ENCODE measurements at regions not wholly inside any gene's neighbourhood (a gene's known extent, or its start where the extent isn't known, plus 50 kb on each side); places are given as distances from the start of the nearest gene placed in this dataset.

- DNase-seq (no peak), ATAC-seq (ENCODE audit: low FRiP score) (no peak)
- 42 to 47% methylated on average over 3 of the region's 3 CpGs for WGBS, 2 donors
- no peaks in the 10 kb centered on the region for H3K4me1 ChIP-seq (ENCODE audit: control insufficient read depth in 1 of 2, insufficient read depth in 2 of 2, low read length in 2 of 2)
- H3K27me3 ChIP-seq (ENCODE audit: control insufficient read depth in 1 of 2, insufficient read depth in 2 of 2, low read length in 1 of 2): peaks cover 0 to 1% of the 10 kb centered on the region in 2 donors
- H3K27ac ChIP-seq (ENCODE audit: low read depth in 1 of 2, low read length in 2 of 2): no peak overlapping the region
- H3K9me3 ChIP-seq (ENCODE audit: control insufficient read depth, low read length): no peaks in the 10 kb centered on the region
- no peaks in the 10 kb centered on the region for H3K36me3 ChIP-seq (ENCODE audit: control insufficient read depth in 1 of 2, insufficient read depth in 2 of 2, low read length in 1 of 2)
- intact Hi-C loops (cut with DNase I): no loop called here
- H3K4me3 ChIP-seq (ENCODE audit: low read length in 2 of 2): no peak overlapping the region
These were observed 135.3 kb upstream of the EEF1E1 start for GRCh38 chr6:8237668-8238067.

GRCh38 chr6:8236956-8237355 is 134.6 kb upstream of the EEF1E1 start:
- H3K27ac ChIP-seq (ENCODE audit: low read depth in 1 of 2, low read length in 2 of 2): no peak overlapping the region
- no peak for ATAC-seq (ENCODE audit: low FRiP score)
- intact Hi-C loops (cut with DNase I): no loop called here
- no peaks in the 10 kb centered on the region for H3K4me1 ChIP-seq (ENCODE audit: control insufficient read depth in 1 of 2, insufficient read depth in 2 of 2, low read length in 2 of 2)
- WGBS, 2 donors: 64 to 90% methylated on average over 4 of the region's 4 CpGs
- no peaks in the 10 kb centered on the region for H3K36me3 ChIP-seq (ENCODE audit: control insufficient read depth in 1 of 2, insufficient read depth in 2 of 2, low read length in 1 of 2)
- H3K9me3 ChIP-seq (ENCODE audit: control insufficient read depth, low read length): no peaks in the 10 kb centered on the region
- peaks cover 0 to 1% of the 10 kb centered on the region in 2 donors for H3K27me3 ChIP-seq (ENCODE audit: control insufficient read depth in 1 of 2, insufficient read depth in 2 of 2, low read length in 1 of 2)
- no peak overlapping the region for H3K4me3 ChIP-seq (ENCODE audit: low read length in 2 of 2)
- no peak for DNase-seq

GRCh38 chr6:8234321-8234720 is 132.0 kb upstream of the EEF1E1 start:
- WGBS, 2 donors: 85 to 87% methylated on average over 7 of the region's 7 CpGs
- no peak for DNase-seq

GRCh38 chr6:8231956-8232355 is 129.6 kb upstream of the EEF1E1 start:
- Histone ChIP-seq H3K36me3 (ENCODE audit: control insufficient read depth in 1 of 2, insufficient read depth in 2 of 2, low read length in 1 of 2) (no peaks in the 10 kb centered on the region), H3K4me3 (ENCODE audit: low read length in 2 of 2) (no peak overlapping the region), H3K9me3 (ENCODE audit: control insufficient read depth, low read length) (no peaks in the 10 kb centered on the region), H3K27ac (ENCODE audit: low read depth in 1 of 2, low read length in 2 of 2) (no peak overlapping the region), H3K27me3 (ENCODE audit: control insufficient read depth in 1 of 2, insufficient read depth in 2 of 2, low read length in 1 of 2) (no peaks in the 10 kb centered on the region), H3K4me1 (ENCODE audit: control insufficient read depth in 1 of 2, insufficient read depth in 2 of 2, low read length in 2 of 2) (no peaks in the 10 kb centered on the region)
- DNase-seq (no peak), ATAC-seq (ENCODE audit: low FRiP score) (no peak)
- WGBS, 2 donors: 85 to 93% methylated on average over 5 of the region's 5 CpGs
- intact Hi-C loops (cut with DNase I): no loop called here

More at GRCh38 chr6:8234321-8234720, 132.0 kb upstream of the EEF1E1 start:
- intact Hi-C loops (cut with DNase I): no loop called here
- Histone ChIP-seq H3K9me3 (ENCODE audit: control insufficient read depth, low read length) (no peaks in the 10 kb centered on the region), H3K27ac (ENCODE audit: low read depth in 1 of 2, low read length in 2 of 2) (no peak overlapping the region), H3K4me1 (ENCODE audit: control insufficient read depth in 1 of 2, insufficient read depth in 2 of 2, low read length in 2 of 2) (no peaks in the 10 kb centered on the region), H3K4me3 (ENCODE audit: low read length in 2 of 2) (no peak overlapping the region), H3K36me3 (ENCODE audit: control insufficient read depth in 1 of 2, insufficient read depth in 2 of 2, low read length in 1 of 2) (no peaks in the 10 kb centered on the region), H3K27me3 (ENCODE audit: control insufficient read depth in 1 of 2, insufficient read depth in 2 of 2, low read length in 1 of 2) (peaks cover 0 to 1% of the 10 kb centered on the region in 2 donors)
- no peak for ATAC-seq (ENCODE audit: low FRiP score)

- no peaks in the 10 kb centered on the region for H3K27me3 ChIP-seq (ENCODE audit: control insufficient read depth in 1 of 2, insufficient read depth in 2 of 2, low read length in 1 of 2)
- ATAC-seq (ENCODE audit: low FRiP score) (no peak), DNase-seq (no peak)
- 55% methylated on average over 8 of the region's 8 CpGs for WGBS, 2 donors
- intact Hi-C loops (cut with DNase I): no loop called here
- no peaks in the 10 kb centered on the region for H3K9me3 ChIP-seq (ENCODE audit: control insufficient read depth, low read length)
- H3K4me1 ChIP-seq (ENCODE audit: control insufficient read depth in 1 of 2, insufficient read depth in 2 of 2, low read length in 2 of 2): no peaks in the 10 kb centered on the region
- H3K4me3 ChIP-seq (ENCODE audit: low read length in 2 of 2): no peak overlapping the region
- no peaks in the 10 kb centered on the region for H3K36me3 ChIP-seq (ENCODE audit: control insufficient read depth in 1 of 2, insufficient read depth in 2 of 2, low read length in 1 of 2)
- no peak overlapping the region for H3K27ac ChIP-seq (ENCODE audit: low read depth in 1 of 2, low read length in 2 of 2)
These were observed 127.8 kb upstream of the EEF1E1 start for GRCh38 chr6:8229915-8230756.

GRCh38 chr6:8225113-8225512 is 122.8 kb upstream of the EEF1E1 start:
- no peaks in the 10 kb centered on the region for H3K4me1 ChIP-seq (ENCODE audit: control insufficient read depth in 1 of 2, insufficient read depth in 2 of 2, low read length in 2 of 2)
- no peaks in the 10 kb centered on the region for H3K27me3 ChIP-seq (ENCODE audit: control insufficient read depth in 1 of 2, insufficient read depth in 2 of 2, low read length in 1 of 2)
- no peaks in the 10 kb centered on the region for H3K9me3 ChIP-seq (ENCODE audit: control insufficient read depth, low read length)
- no peak overlapping the region for H3K27ac ChIP-seq (ENCODE audit: low read depth in 1 of 2, low read length in 2 of 2)
- no peak overlapping the region for H3K4me3 ChIP-seq (ENCODE audit: low read length in 2 of 2)
- WGBS, 2 donors: 84 to 91% methylated on average over 5 of the region's 5 CpGs
- H3K36me3 ChIP-seq (ENCODE audit: control insufficient read depth in 1 of 2, insufficient read depth in 2 of 2, low read length in 1 of 2): no peaks in the 10 kb centered on the region
- no peak for ATAC-seq (ENCODE audit: low FRiP score)
- intact Hi-C loops (cut with DNase I): no loop called here
- DNase-seq: no peak

- Histone ChIP-seq H3K4me3 (ENCODE audit: low read length in 2 of 2) (no peak overlapping the region), H3K36me3 (ENCODE audit: control insufficient read depth in 1 of 2, insufficient read depth in 2 of 2, low read length in 1 of 2) (no peaks in the 10 kb centered on the region), H3K4me1 (ENCODE audit: control insufficient read depth in 1 of 2, insufficient read depth in 2 of 2, low read length in 2 of 2) (no peaks in the 10 kb centered on the region), H3K27me3 (ENCODE audit: control insufficient read depth in 1 of 2, insufficient read depth in 2 of 2, low read length in 1 of 2) (no peaks in the 10 kb centered on the region), H3K9me3 (ENCODE audit: control insufficient read depth, low read length) (no peaks in the 10 kb centered on the region), H3K27ac (ENCODE audit: low read depth in 1 of 2, low read length in 2 of 2) (no peak overlapping the region)
- ATAC-seq (ENCODE audit: low FRiP score) (no peak), DNase-seq (no peak)
- intact Hi-C loops (cut with DNase I): no loop called here
- WGBS, 2 donors: 84 to 91% methylated on average over 2 of the region's 2 CpGs
These were observed 121.3 kb upstream of the EEF1E1 start for GRCh38 chr6:8223678-8224077.

- no peak for ATAC-seq (ENCODE audit: low FRiP score)
- 1% methylated on average over 3 of the region's 3 CpGs for WGBS, 2 donors
- Histone ChIP-seq H3K27ac (ENCODE audit: low read depth in 1 of 2, low read length in 2 of 2) (no peak overlapping the region), H3K27me3 (ENCODE audit: control insufficient read depth in 1 of 2, insufficient read depth in 2 of 2, low read length in 1 of 2) (no peaks in the 10 kb centered on the region), H3K36me3 (ENCODE audit: control insufficient read depth in 1 of 2, insufficient read depth in 2 of 2, low read length in 1 of 2) (no peaks in the 10 kb centered on the region), H3K9me3 (ENCODE audit: control insufficient read depth, low read length) (no peaks in the 10 kb centered on the region), H3K4me1 (ENCODE audit: control insufficient read depth in 1 of 2, insufficient read depth in 2 of 2, low read length in 2 of 2) (no peaks in the 10 kb centered on the region), H3K4me3 (ENCODE audit: low read length in 2 of 2) (no peak overlapping the region)
- intact Hi-C loops (cut with DNase I): loop anchor here (1.0 to 2.0 kb wide), 2 partner anchors 88 to 89 kb away; no protein-coding TSS in a partner anchor
- DNase-seq: no peak
These were observed 117.1 kb upstream of the EEF1E1 start for GRCh38 chr6:8219352-8219943.

GRCh38 chr6:8218861-8219260 is 116.5 kb upstream of the EEF1E1 start:
- Histone ChIP-seq H3K4me1 (ENCODE audit: control insufficient read depth in 1 of 2, insufficient read depth in 2 of 2, low read length in 2 of 2) (no peaks in the 10 kb centered on the region), H3K4me3 (ENCODE audit: low read length in 2 of 2) (no peak overlapping the region), H3K36me3 (ENCODE audit: control insufficient read depth in 1 of 2, insufficient read depth in 2 of 2, low read length in 1 of 2) (no peaks in the 10 kb centered on the region), H3K9me3 (ENCODE audit: control insufficient read depth, low read length) (no peaks in the 10 kb centered on the region), H3K27ac (ENCODE audit: low read depth in 1 of 2, low read length in 2 of 2) (no peak overlapping the region), H3K27me3 (ENCODE audit: control insufficient read depth in 1 of 2, insufficient read depth in 2 of 2, low read length in 1 of 2) (no peaks in the 10 kb centered on the region)
- 21 to 30% methylated on average over 5 of the region's 5 CpGs for WGBS, 2 donors
- intact Hi-C loops (cut with DNase I): loop anchor here (1.0 to 2.0 kb wide), 2 partner anchors 88 kb away; no protein-coding TSS in a partner anchor
- no peak for ATAC-seq (ENCODE audit: low FRiP score)
- DNase-seq: no peak
